ENCODE measurements at regions not wholly inside any gene's neighbourhood (a gene's known extent, or its start where the extent isn't known, plus 50 kb on each side); places are given as distances from the start of the nearest gene placed in this dataset.

DNA sequence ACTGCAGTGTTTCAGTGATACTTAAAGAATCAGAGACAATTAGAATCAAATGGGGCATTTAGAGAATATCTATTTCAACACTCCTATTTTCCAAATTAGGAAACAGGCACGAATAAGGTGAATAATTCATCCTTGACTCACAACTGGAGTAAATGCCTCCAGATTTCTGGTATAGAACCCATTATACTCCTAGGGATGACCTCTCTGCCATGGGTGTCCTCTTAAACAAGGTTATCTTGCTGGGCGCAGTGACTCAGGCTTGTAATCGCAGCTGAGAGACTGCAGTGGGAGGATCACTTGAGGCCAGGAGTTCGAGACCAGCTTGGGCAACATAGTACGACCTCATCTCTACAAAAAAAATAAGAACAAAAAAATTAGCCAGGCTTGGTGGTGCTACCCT, 139.8 kb upstream of the ELAC2 start:
- TF ChIP-seq, protein P1, sequence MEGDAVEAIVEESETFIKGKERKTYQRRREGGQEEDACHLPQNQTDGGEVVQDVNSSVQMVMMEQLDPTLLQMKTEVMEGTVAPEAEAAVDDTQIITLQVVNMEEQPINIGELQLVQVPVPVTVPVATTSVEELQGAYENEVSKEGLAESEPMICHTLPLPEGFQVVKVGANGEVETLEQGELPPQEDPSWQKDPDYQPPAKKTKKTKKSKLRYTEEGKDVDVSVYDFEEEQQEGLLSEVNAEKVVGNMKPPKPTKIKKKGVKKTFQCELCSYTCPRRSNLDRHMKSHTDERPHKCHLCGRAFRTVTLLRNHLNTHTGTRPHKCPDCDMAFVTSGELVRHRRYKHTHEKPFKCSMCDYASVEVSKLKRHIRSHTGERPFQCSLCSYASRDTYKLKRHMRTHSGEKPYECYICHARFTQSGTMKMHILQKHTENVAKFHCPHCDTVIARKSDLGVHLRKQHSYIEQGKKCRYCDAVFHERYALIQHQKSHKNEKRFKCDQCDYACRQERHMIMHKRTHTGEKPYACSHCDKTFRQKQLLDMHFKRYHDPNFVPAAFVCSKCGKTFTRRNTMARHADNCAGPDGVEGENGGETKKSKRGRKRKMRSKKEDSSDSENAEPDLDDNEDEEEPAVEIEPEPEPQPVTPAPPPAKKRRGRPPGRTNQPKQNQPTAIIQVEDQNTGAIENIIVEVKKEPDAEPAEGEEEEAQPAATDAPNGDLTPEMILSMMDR (IDR thresholded peaks at IDR 0.05; ENCODE audit: low read depth, low read length) = no peak
- TF ChIP-seq EZH2phosphoT487 (IDR thresholded peaks at IDR 0.05; ENCODE audit: low read depth) = no peak
